ENCODE measurements at regions not wholly inside any gene's neighbourhood (a gene's known extent, or its start where the extent isn't known, plus 50 kb on each side); places are given as distances from the start of the nearest gene placed in this dataset.

DNA sequence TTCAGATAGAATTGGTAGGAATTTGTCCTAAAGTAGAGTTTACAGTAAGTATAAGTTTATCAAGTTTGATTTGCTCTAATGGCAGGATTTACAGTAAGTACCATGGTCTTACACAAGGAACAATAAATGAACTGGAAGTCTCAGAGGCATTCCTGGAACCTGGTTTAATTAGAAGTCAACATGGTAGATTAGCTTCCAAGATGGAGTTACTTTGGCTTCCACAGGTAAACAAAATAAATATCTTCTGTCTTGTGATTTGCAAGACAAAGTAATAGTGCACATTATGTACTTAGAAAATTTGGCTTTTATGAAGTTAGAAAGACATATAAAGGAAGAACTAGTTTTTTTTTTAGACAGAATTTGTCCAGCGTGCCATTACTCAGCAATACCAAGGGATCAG lies 190.7 kb downstream of the GLUD2 start:
- TF ChIP-seq POLR2A (IDR thresholded peaks at IDR 0.05; ENCODE audit: extremely low read depth, insufficient read length) (no peak), CTCF (IDR thresholded peaks at IDR 0.05; ENCODE audit: low read depth, low read length) (no peak), MYC (IDR thresholded peaks at IDR 0.05; ENCODE audit: low read depth, low read length) (no peak)
- TF ChIP-seq, protein P1, sequence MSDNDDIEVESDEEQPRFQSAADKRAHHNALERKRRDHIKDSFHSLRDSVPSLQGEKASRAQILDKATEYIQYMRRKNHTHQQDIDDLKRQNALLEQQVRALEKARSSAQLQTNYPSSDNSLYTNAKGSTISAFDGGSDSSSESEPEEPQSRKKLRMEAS (IDR thresholded peaks at IDR 0.05; ENCODE audit: low read depth, low read length): no peak

All from NB4 (cell line).